ENCODE measurements at regions not wholly inside any gene's neighbourhood (a gene's known extent, or its start where the extent isn't known, plus 50 kb on each side); places are given as distances from the start of the nearest gene placed in this dataset.

- no TSS peak for BruUV-seq (replicated peaks)
Observed at GRCh38 chr10:22833353-22833752, 94.5 kb upstream of the ARMC3 start.

More at GRCh38 chr10:22833353-22833752, 94.5 kb upstream of the ARMC3 start:
- H3K4me3 ChIP-seq, result no peak overlapping the region
- in situ Hi-C loops (cut with MboI) (no loop called here), intact Hi-C loops (cut with micrococcal nuclease; ENCODE audit: unreplicated experiment) (no loop called here)
- WGBS (ENCODE audit: insufficient coverage, insufficient replicate concordance, low lambda C conversion rate, missing lambda C conversion rate), result 94% methylated on average over 5 of the region's 5 CpGs
- DNase-seq (ENCODE audit: low read depth, low spot score) (no peak), FAIRE-seq (no peak), ATAC-seq (no peak)
- no peak for TF ChIP-seq HDAC2 (IDR thresholded peaks at IDR 0.05)
- TF ChIP-seq NFYB (IDR thresholded peaks at IDR 0.05; ENCODE audit: insufficient read depth, low read depth, low read length), result no peak
- no peak for TF ChIP-seq CTCF (IDR thresholded peaks at IDR 0.05 in 2 of 3, conservative IDR thresholded peaks at IDR 0.05 in 1 of 3; ENCODE audit: control insufficient read depth in 2 of 3, extremely low read depth in 1 of 3, insufficient read depth in 1 of 3, low read depth in 3 of 3, low read length in 3 of 3)
- TF ChIP-seq ATF7 (IDR thresholded peaks at IDR 0.05; ENCODE audit: low read depth), result no peak
- no peak for TF ChIP-seq TCF3 (IDR thresholded peaks at IDR 0.05; ENCODE audit: borderline replicate concordance, insufficient read depth, low read depth, low read length)
- TF ChIP-seq WRNIP1 (IDR thresholded peaks at IDR 0.05; ENCODE audit: borderline replicate concordance, low read depth, low read length), result no peak
- no peak for TF ChIP-seq NRF1 (conservative IDR thresholded peaks at IDR 0.05; ENCODE audit: low read depth, low read length)
- no peak for TF ChIP-seq IRF4 (IDR thresholded peaks at IDR 0.05; ENCODE audit: low read depth, low read length)
- no peak for TF ChIP-seq FOS (IDR thresholded peaks at IDR 0.05; ENCODE audit: borderline replicate concordance, extremely low read depth, insufficient read length)
- no peak for TF ChIP-seq KLF5 (IDR thresholded peaks at IDR 0.05; ENCODE audit: partially characterized antibody)
- TF ChIP-seq ZNF622 (IDR thresholded peaks at IDR 0.05), result no peak
- TF ChIP-seq TCF12 (IDR thresholded peaks at IDR 0.05; ENCODE audit: low read depth, low read length), result no peak
- TF ChIP-seq TARDBP (IDR thresholded peaks at IDR 0.05; ENCODE audit: borderline replicate concordance), result no peak
- TF ChIP-seq BMI1 (IDR thresholded peaks at IDR 0.05; ENCODE audit: borderline replicate concordance), result no peak
- TF ChIP-seq SMAD5 (IDR thresholded peaks at IDR 0.05; ENCODE audit: low read depth), result no peak
- no peaks in the 10 kb centered on the region for H3K79me2 ChIP-seq (ENCODE audit: control insufficient read depth, insufficient read depth, low read length)
- H3K36me3 ChIP-seq (ENCODE audit: control insufficient read depth in 2 of 2, insufficient read depth in 2 of 2, low read length in 1 of 2), result no peaks in the 10 kb centered on the region
- no peak overlapping the region for H3K9ac ChIP-seq (ENCODE audit: control insufficient read depth, insufficient read depth, low read length)
- no peaks in the 10 kb centered on the region for H3K9me3 ChIP-seq (replicated peaks; ENCODE audit: control insufficient read depth, insufficient read depth, low read length)
- no peak overlapping the region for H2AFZ ChIP-seq (ENCODE audit: control insufficient read depth, low read depth, low read length)
- ChIA-PET RAD21 (ENCODE audit: unreplicated experiment) (no interaction called here), CTCF (interaction anchor here (1.0 kb wide), 1 partner anchor 258 kb away, joined by 3 read pairs; no protein-coding TSS in a partner anchor), SMC1A (ENCODE audit: uncharacterized antibody, unreplicated experiment) (no interaction called here), POLR2A (interaction anchor here (0.6 kb wide), 1 partner anchor 525 kb away, joined by 3 read pairs; no protein-coding TSS in a partner anchor)
- no peak overlapping the region for H3K4me2 ChIP-seq (ENCODE audit: control insufficient read depth, insufficient read depth)
- no peak overlapping the region for H3K27ac ChIP-seq (ENCODE audit: control insufficient read depth, insufficient read depth)
- no peaks in the 10 kb centered on the region for H3K4me1 ChIP-seq (ENCODE audit: control insufficient read depth, insufficient read depth, low read length)
- no peaks in the 10 kb centered on the region for H4K20me1 ChIP-seq (ENCODE audit: control insufficient read depth, insufficient read depth)
- H3K27me3 ChIP-seq (replicated peaks in 1 of 2; ENCODE audit: control insufficient read depth in 2 of 2, insufficient read depth in 2 of 2, low read length in 1 of 2), result no peaks in the 10 kb centered on the region
